ENCODE measurements at regions not wholly inside any gene's neighbourhood (a gene's known extent, or its start where the extent isn't known, plus 50 kb on each side); places are given as distances from the start of the nearest gene placed in this dataset.

DNA sequence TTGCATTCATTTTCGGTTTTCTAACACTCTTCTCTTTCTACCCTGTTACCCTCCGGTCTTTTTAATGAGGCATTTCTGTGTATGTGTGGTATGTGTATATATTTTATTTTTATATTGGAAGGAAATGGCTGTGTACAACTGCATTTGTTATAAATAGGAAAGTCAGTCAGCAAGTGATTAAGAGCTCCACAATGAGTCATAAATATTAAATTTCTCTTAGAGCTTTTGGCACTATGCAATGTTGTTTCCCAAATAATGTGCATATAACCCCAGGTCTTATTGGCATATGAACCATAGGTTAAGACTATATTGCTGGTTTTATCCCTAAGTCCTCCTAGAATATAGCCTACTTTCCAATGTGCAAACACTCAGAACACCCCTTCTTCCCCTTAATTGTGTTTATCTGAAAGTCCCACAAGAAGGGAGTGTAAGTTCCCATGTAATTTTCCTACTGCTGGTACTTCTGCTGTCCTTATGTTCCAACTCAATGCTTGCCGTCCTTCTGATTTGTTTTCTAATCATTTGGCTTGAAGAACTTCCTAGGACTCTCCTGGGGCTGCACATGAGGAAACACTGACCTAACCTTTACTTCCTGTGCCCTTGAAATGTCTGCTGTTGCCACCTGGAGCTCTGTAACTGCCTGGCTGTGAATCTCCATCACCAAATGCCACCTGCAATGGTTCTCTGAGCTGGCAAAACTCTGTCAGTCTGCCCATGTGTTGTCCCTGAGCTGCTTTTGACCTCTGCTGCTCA lies 65.5 kb upstream of the PCSK5 start:
- no peak for ATAC-seq
- no peak for FAIRE-seq
- intact Hi-C loops (cut with micrococcal nuclease; ENCODE audit: unreplicated experiment) (no loop called here), in situ Hi-C loops (cut with HindIII; ENCODE audit: extremely low pct_ligation_motif_present, low pct_unique_long_range_greater_than_20kb) (loop anchor here (25.0 kb wide), 1 partner anchor 538 kb away; no protein-coding TSS in a partner anchor)
- Histone ChIP-seq H3K9me3 (ENCODE audit: low read length) (no peaks in the 10 kb centered on the region), H3K4me3 (replicated peaks in 1 of 3; ENCODE audit: insufficient read depth in 1 of 3, low read depth in 2 of 3, low read length in 3 of 3) (no peak overlapping the region), H3K36me3 (replicated peaks in 1 of 2; ENCODE audit: control insufficient read depth in 1 of 2, insufficient read depth in 2 of 2, low read length in 2 of 2) (no peaks in the 10 kb centered on the region), H3K27me3 (ENCODE audit: control insufficient read depth in 1 of 2, insufficient read depth in 2 of 2, low read length in 2 of 2) (no peaks in the 10 kb centered on the region), H3K4me2 (ENCODE audit: low read depth, low read length) (no peak overlapping the region), H3K4me1 (ENCODE audit: insufficient read depth, low read length) (no peaks in the 10 kb centered on the region), H3K27ac (ENCODE audit: extremely low read length, insufficient read depth, low read length) (no peak overlapping the region), H3K9ac (ENCODE audit: insufficient read depth, low read depth, low read length) (no peak overlapping the region), H4K20me1 (ENCODE audit: insufficient read depth, low read length) (no peaks in the 10 kb centered on the region), H3K79me2 (ENCODE audit: insufficient read depth, low read length) (no peaks in the 10 kb centered on the region), H2AFZ (ENCODE audit: low read length) (no peak overlapping the region)
- no TSS peak for BruUV-seq (replicated peaks)
- POLR2A ChIA-PET, result no interaction called here
- TF ChIP-seq NFYC (CRISPR knock-in tag; IDR thresholded peaks at IDR 0.05) (no peak), ZNF605 (CRISPR knock-in tag; IDR thresholded peaks at IDR 0.05) (no peak), HMG20A (CRISPR knock-in tag; IDR thresholded peaks at IDR 0.05; ENCODE audit: borderline replicate concordance) (no peak), ZNF776 (CRISPR knock-in tag; IDR thresholded peaks at IDR 0.05) (no peak), SRSF1 (optimal IDR thresholded peaks at IDR 0.05; ENCODE audit: low read depth, low read length) (no peak), SUZ12 (IDR thresholded peaks at IDR 0.05; ENCODE audit: low read depth, low read length) (no peak), NFIC (IDR thresholded peaks at IDR 0.05; ENCODE audit: low read length) (no peak), GPN1 (CRISPR knock-in tag; IDR thresholded peaks at IDR 0.05; ENCODE audit: borderline replicate concordance) (no peak), ZNF350 (CRISPR knock-in tag; IDR thresholded peaks at IDR 0.05; ENCODE audit: borderline replicate concordance, low read depth) (no peak), ETV5 (CRISPR knock-in tag; IDR thresholded peaks at IDR 0.05; ENCODE audit: borderline replicate concordance) (no peak), HNRNPK (IDR thresholded peaks at IDR 0.05; ENCODE audit: low read depth, low read length, poor library complexity, severe bottlenecking) (no peak)
- TF ChIP-seq, protein P1, sequence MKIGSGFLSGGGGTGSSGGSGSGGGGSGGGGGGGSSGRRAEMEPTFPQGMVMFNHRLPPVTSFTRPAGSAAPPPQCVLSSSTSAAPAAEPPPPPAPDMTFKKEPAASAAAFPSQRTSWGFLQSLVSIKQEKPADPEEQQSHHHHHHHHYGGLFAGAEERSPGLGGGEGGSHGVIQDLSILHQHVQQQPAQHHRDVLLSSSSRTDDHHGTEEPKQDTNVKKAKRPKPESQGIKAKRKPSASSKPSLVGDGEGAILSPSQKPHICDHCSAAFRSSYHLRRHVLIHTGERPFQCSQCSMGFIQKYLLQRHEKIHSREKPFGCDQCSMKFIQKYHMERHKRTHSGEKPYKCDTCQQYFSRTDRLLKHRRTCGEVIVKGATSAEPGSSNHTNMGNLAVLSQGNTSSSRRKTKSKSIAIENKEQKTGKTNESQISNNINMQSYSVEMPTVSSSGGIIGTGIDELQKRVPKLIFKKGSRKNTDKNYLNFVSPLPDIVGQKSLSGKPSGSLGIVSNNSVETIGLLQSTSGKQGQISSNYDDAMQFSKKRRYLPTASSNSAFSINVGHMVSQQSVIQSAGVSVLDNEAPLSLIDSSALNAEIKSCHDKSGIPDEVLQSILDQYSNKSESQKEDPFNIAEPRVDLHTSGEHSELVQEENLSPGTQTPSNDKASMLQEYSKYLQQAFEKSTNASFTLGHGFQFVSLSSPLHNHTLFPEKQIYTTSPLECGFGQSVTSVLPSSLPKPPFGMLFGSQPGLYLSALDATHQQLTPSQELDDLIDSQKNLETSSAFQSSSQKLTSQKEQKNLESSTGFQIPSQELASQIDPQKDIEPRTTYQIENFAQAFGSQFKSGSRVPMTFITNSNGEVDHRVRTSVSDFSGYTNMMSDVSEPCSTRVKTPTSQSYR (CRISPR knock-in tag; IDR thresholded peaks at IDR 0.05; ENCODE audit: borderline replicate concordance), result no peak
- TF ChIP-seq, protein P2, sequence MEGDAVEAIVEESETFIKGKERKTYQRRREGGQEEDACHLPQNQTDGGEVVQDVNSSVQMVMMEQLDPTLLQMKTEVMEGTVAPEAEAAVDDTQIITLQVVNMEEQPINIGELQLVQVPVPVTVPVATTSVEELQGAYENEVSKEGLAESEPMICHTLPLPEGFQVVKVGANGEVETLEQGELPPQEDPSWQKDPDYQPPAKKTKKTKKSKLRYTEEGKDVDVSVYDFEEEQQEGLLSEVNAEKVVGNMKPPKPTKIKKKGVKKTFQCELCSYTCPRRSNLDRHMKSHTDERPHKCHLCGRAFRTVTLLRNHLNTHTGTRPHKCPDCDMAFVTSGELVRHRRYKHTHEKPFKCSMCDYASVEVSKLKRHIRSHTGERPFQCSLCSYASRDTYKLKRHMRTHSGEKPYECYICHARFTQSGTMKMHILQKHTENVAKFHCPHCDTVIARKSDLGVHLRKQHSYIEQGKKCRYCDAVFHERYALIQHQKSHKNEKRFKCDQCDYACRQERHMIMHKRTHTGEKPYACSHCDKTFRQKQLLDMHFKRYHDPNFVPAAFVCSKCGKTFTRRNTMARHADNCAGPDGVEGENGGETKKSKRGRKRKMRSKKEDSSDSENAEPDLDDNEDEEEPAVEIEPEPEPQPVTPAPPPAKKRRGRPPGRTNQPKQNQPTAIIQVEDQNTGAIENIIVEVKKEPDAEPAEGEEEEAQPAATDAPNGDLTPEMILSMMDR (CRISPR knock-in tag; IDR thresholded peaks at IDR 0.05), result no peak
- TF ChIP-seq, protein P3, sequence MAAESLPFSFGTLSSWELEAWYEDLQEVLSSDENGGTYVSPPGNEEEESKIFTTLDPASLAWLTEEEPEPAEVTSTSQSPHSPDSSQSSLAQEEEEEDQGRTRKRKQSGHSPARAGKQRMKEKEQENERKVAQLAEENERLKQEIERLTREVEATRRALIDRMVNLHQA (CRISPR knock-in tag; IDR thresholded peaks at IDR 0.05), result no peak
- TF ChIP-seq, protein P4, sequence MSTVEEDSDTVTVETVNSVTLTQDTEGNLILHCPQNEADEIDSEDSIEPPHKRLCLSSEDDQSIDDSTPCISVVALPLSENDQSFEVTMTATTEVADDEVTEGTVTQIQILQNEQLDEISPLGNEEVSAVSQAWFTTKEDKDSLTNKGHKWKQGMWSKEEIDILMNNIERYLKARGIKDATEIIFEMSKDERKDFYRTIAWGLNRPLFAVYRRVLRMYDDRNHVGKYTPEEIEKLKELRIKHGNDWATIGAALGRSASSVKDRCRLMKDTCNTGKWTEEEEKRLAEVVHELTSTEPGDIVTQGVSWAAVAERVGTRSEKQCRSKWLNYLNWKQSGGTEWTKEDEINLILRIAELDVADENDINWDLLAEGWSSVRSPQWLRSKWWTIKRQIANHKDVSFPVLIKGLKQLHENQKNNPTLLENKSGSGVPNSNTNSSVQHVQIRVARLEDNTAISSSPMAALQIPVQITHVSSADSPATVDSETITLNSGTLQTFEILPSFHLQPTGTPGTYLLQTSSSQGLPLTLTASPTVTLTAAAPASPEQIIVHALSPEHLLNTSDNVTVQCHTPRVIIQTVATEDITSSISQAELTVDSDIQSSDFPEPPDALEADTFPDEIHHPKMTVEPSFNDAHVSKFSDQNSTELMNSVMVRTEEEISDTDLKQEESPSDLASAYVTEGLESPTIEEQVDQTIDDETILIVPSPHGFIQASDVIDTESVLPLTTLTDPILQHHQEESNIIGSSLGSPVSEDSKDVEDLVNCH (CRISPR knock-in tag; IDR thresholded peaks at IDR 0.05), result no peak
- 1% methylated on average over 3 of the region's 3 CpGs for WGBS (ENCODE audit: low lambda C conversion rate)
- no peak for DNase-seq (ENCODE audit: low spot score)
- CTCF ChIA-PET (ENCODE audit: low intra/inter-chr PET ratio, low total read pairs), result no interaction called here
